Neural progenitor cell (in vitro differentiated cells): ENCODE measurements at regions not wholly inside any gene's neighbourhood (a gene's known extent, or its start where the extent isn't known, plus 50 kb on each side); places are given as distances from the start of the nearest gene placed in this dataset.

Source experiments
- DNase-seq: peaks from one replicate; pipeline ENCODE4 v3.0.0-alpha.2; 2016; ENCODE audit warnings: low spot score
- H2AFZ ChIP-seq: fragments of 200-600 bp; sonication (generic); replicated peaks from 2 replicates; pipeline ENCODE4 v1.6.1; 2016; ENCODE audit warnings: antibody characterized with exemption
- H3F3A ChIP-seq: fragments of 200-600 bp; sonication (generic); 2 replicates; pipeline ENCODE4 v1.6.1; 2016; ENCODE audit warnings: antibody characterized with exemption, low read depth
- H3K27ac ChIP-seq: fragments of 200-600 bp; sonication (generic); 2 replicates; pipeline ENCODE4 v1.5.1; 2016; ENCODE audit warnings: mild to moderate bottlenecking
- H3K27me3 ChIP-seq: fragments of 200-600 bp; sonication (generic); 2 replicates; pipeline ENCODE4 v1.6.1; 2016; ENCODE audit warnings: mild to moderate bottlenecking, moderate library complexity
- H3K36me3 ChIP-seq: fragments of 200-600 bp; sonication (generic); 2 replicates; pipeline ENCODE4 v1.5.1; 2016
- H3K4me1 ChIP-seq: fragments of 200-600 bp; sonication (generic); 2 replicates; pipeline ENCODE4 v1.6.1; 2016; ENCODE audit warnings: mixed run types
- H3K4me2 ChIP-seq: fragments of 200-600 bp; sonication (generic); 2 replicates; pipeline ENCODE4 v1.6.1; 2016
- H3K4me3 ChIP-seq: fragments of 200-600 bp; sonication (generic); 2 replicates; pipeline ENCODE4 v1.5.1; 2016
- H3K79me2 ChIP-seq: fragments of 200-600 bp; sonication (generic); 2 replicates; pipeline ENCODE4 v1.6.1; 2016; ENCODE audit warnings: low read depth
- H3K9ac ChIP-seq: fragments of 200-600 bp; sonication (generic); 2 replicates; pipeline ENCODE4 v1.6.1; 2016
- H3K9me3 ChIP-seq: fragments of 200-600 bp; sonication (generic); 2 replicates; pipeline ENCODE4 v1.5.1; 2016; ENCODE audit warnings: low read depth
- H4K20me1 ChIP-seq: fragments of 200-600 bp; sonication (generic); 2 replicates; pipeline ENCODE4 v1.6.1; 2016; ENCODE audit warnings: low read depth
- H3K27ac Mint-ChIP-seq: 3 replicates; pipeline ENCODE4 v1.8.0; 2021; ENCODE audit warnings: mixed read lengths
- H3K27me3 Mint-ChIP-seq: 2 replicates; pipeline ENCODE4 v1.8.0; 2022; ENCODE audit warnings: low read depth, mild to moderate bottlenecking, inconsistent platforms, moderate library complexity, mixed read lengths; ENCODE audit not compliant: insufficient read depth
- H3K36me3 Mint-ChIP-seq: 3 replicates; pipeline ENCODE4 v1.8.0; 2021; ENCODE audit warnings: mixed read lengths
- H3K4me1 Mint-ChIP-seq: 3 replicates; pipeline ENCODE4 v1.8.0; 2021; ENCODE audit warnings: mixed read lengths
- H3K4me3 Mint-ChIP-seq: 3 replicates; pipeline ENCODE4 v1.8.0; 2021; ENCODE audit warnings: mild to moderate bottlenecking, moderate library complexity, mixed read lengths
- H3K9me3 Mint-ChIP-seq: 3 replicates; pipeline ENCODE4 v1.8.0; 2020; ENCODE audit warnings: mixed read lengths
- EZH2 ChIP-seq: fragments of 200-600 bp; sonication (generic); IDR thresholded peaks from 2 replicates; pipeline ENCODE4 v1.6.1; 2017; ENCODE audit warnings: antibody characterized with exemption, mild to moderate bottlenecking, moderate library complexity
- EZH2phosphoT487 ChIP-seq: fragments of 200-600 bp; sonication (generic); IDR thresholded peaks from 2 replicates; pipeline ENCODE4 v1.6.1; 2017; ENCODE audit warnings: antibody characterized with exemption
- TF ChIP-seq, protein P1 (sequence below): fragments of 200-600 bp; sonication (generic); IDR thresholded peaks from 2 replicates; pipeline ENCODE4 v1.5.1; 2017; ENCODE audit warnings: antibody characterized with exemption, mild to moderate bottlenecking

DNA sequence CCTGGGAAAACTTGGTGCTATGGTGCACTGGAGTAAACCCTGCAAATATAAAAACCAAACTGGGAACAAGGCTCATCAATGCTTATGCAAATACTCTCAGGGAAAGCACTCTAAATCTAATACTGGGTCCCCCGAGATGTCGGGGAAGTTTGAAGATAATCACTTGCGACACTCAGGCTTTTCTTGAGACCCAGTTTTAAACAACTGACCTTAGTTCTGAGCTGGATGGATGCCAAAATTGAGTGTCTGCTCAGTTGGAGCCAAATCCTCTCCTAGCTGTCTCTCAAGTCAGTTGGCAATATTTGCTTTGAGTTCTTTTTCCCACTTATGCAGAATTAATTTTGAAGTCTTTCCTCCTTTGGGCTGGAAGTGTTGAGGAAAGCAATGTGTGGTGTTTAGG, 75.5 kb upstream of the CD2AP start:
- Mint-ChIP-seq H3K9me3 (no peaks in the 10 kb centered on the region), H3K27ac (no peak overlapping the region)
- H3K4me1 ChIP-seq: peaks cover 8% of the 10 kb centered on the region

DNA sequence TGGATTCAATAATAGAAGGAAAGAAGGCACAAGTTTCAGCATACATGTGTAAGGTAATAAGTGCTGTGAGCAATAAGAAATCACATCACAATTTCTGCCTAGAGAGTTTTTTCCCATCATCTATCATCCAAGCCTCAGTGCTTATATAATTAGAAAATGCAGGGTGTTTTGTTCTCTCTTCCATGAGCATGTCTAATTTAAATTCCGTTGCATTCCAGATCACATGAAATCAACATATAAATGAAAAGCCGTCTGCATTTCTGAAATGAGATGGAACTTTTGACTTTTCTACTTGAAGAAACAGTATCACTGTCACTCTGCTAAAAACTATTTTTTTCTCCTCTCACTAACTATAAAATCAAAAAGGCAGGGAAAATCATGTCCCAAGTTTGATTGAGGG, 74.5 kb upstream of the CD2AP start:
- H3F3A ChIP-seq: no peaks in the 10 kb centered on the region
- H3K9ac ChIP-seq: no peak overlapping the region
- H2AFZ ChIP-seq: no peak overlapping the region
- H3K4me3 ChIP-seq: no peak overlapping the region
- no peak overlapping the region for H3K4me3 Mint-ChIP-seq
- TF ChIP-seq EZH2phosphoT487: no peak
- TF ChIP-seq, protein P1, sequence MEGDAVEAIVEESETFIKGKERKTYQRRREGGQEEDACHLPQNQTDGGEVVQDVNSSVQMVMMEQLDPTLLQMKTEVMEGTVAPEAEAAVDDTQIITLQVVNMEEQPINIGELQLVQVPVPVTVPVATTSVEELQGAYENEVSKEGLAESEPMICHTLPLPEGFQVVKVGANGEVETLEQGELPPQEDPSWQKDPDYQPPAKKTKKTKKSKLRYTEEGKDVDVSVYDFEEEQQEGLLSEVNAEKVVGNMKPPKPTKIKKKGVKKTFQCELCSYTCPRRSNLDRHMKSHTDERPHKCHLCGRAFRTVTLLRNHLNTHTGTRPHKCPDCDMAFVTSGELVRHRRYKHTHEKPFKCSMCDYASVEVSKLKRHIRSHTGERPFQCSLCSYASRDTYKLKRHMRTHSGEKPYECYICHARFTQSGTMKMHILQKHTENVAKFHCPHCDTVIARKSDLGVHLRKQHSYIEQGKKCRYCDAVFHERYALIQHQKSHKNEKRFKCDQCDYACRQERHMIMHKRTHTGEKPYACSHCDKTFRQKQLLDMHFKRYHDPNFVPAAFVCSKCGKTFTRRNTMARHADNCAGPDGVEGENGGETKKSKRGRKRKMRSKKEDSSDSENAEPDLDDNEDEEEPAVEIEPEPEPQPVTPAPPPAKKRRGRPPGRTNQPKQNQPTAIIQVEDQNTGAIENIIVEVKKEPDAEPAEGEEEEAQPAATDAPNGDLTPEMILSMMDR: no peak
- no peak for TF ChIP-seq EZH2
- no peaks in the 10 kb centered on the region for H3K9me3 Mint-ChIP-seq
- no peaks in the 10 kb centered on the region for H3K27me3 ChIP-seq
- peaks cover 2% of the 10 kb centered on the region for H3K4me1 Mint-ChIP-seq
- no peaks in the 10 kb centered on the region for H3K36me3 Mint-ChIP-seq
- no peak for DNase-seq
- no peak overlapping the region for H3K27ac ChIP-seq
- H3K4me1 ChIP-seq: peaks cover 8% of the 10 kb centered on the region
- no peaks in the 10 kb centered on the region for H3K27me3 Mint-ChIP-seq
- H3K9me3 ChIP-seq: no peaks in the 10 kb centered on the region
- no peaks in the 10 kb centered on the region for H3K79me2 ChIP-seq
- no peaks in the 10 kb centered on the region for H3K36me3 ChIP-seq
- no peak overlapping the region for H3K27ac Mint-ChIP-seq
- no peak overlapping the region for H3K4me2 ChIP-seq
- no peaks in the 10 kb centered on the region for H4K20me1 ChIP-seq

More for the DNA sequence above, 75.5 kb upstream of the CD2AP start:
- Histone ChIP-seq H2AFZ (no peak overlapping the region), H3F3A (no peaks in the 10 kb centered on the region), H3K27me3 (no peaks in the 10 kb centered on the region), H3K36me3 (no peaks in the 10 kb centered on the region), H3K9me3 (no peaks in the 10 kb centered on the region), H4K20me1 (no peaks in the 10 kb centered on the region), H3K9ac (no peak overlapping the region), H3K4me2 (no peak overlapping the region), H3K4me3 (no peak overlapping the region), H3K27ac (no peak overlapping the region), H3K79me2 (no peaks in the 10 kb centered on the region)
- Mint-ChIP-seq H3K36me3 (no peaks in the 10 kb centered on the region), H3K27me3 (no peaks in the 10 kb centered on the region), H3K4me1 (peaks cover 2% of the 10 kb centered on the region), H3K4me3 (no peak overlapping the region)
- no peak for DNase-seq
- TF ChIP-seq EZH2phosphoT487: no peak
- TF ChIP-seq EZH2: no peak
- TF ChIP-seq, protein P1: no peak

DNA sequence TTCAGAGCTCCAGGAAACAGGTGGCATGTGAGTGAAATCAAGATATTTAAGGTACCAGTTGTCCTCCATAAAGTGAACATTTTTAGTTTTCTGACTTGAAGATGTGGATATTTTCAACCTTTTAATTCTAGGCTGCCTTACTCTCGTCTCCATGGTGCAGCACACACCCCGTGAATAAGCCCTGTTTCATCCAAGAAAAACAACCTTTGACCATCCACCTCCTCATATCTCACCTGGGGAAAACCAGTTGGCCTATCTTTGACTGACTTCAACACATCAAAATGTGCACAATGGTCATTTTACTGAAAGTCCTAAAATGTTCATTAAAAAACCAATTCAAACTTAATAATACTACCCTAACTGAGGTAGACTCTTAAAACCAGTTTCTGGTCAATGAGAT, 73.8 kb upstream of the CD2AP start:
- Histone ChIP-seq H3K4me3 (no peak overlapping the region), H3K4me1 (peaks cover 8% of the 10 kb centered on the region), H3K9me3 (no peaks in the 10 kb centered on the region), H3K9ac (no peak overlapping the region), H3K27me3 (no peaks in the 10 kb centered on the region), H3K36me3 (no peaks in the 10 kb centered on the region), H3K79me2 (no peaks in the 10 kb centered on the region), H3K4me2 (no peak overlapping the region), H3K27ac (no peak overlapping the region), H3F3A (no peaks in the 10 kb centered on the region), H4K20me1 (no peaks in the 10 kb centered on the region), H2AFZ (no peak overlapping the region)
- H3K27me3 Mint-ChIP-seq: no peaks in the 10 kb centered on the region
- no peaks in the 10 kb centered on the region for H3K9me3 Mint-ChIP-seq
- peaks cover 2% of the 10 kb centered on the region for H3K4me1 Mint-ChIP-seq
- no peak overlapping the region for H3K4me3 Mint-ChIP-seq
- no peak for DNase-seq
- H3K27ac Mint-ChIP-seq: no peak overlapping the region
- TF ChIP-seq, protein P1: no peak
- TF ChIP-seq EZH2 (no peak), EZH2phosphoT487 (no peak)
- H3K36me3 Mint-ChIP-seq: no peaks in the 10 kb centered on the region

DNA sequence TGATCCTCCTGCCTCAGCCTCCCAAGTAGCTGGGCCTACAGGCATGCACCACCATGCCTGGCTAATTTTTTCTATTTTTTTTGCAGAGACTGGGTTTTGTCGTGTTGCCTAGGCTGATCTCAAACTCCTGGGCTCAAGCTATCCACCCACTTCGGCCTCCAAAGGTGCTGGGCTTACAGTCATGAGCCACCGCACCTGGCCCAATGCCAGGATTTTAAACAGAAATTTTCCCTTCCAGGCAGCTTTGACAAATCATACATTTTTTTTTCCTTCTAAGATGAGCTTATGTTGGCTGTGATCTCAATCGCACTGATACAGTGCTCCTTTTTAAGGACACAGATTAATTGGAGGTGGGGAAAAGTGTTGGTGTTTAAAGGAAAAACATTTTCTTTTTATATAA, 73.2 kb upstream of the CD2AP start:
- Histone ChIP-seq H2AFZ (no peak overlapping the region), H3K4me2 (no peak overlapping the region), H3K9ac (no peak overlapping the region), H3K36me3 (no peaks in the 10 kb centered on the region), H3F3A (no peaks in the 10 kb centered on the region), H4K20me1 (no peaks in the 10 kb centered on the region), H3K79me2 (no peaks in the 10 kb centered on the region), H3K9me3 (no peaks in the 10 kb centered on the region), H3K27me3 (no peaks in the 10 kb centered on the region), H3K27ac (no peak overlapping the region), H3K4me3 (no peak overlapping the region), H3K4me1 (peaks cover 8% of the 10 kb centered on the region)
- Mint-ChIP-seq H3K4me1 (peaks cover 2% of the 10 kb centered on the region), H3K27me3 (no peaks in the 10 kb centered on the region), H3K27ac (no peak overlapping the region), H3K36me3 (no peaks in the 10 kb centered on the region), H3K9me3 (no peaks in the 10 kb centered on the region), H3K4me3 (no peak overlapping the region)
- no peak for DNase-seq
- TF ChIP-seq EZH2 (no peak), EZH2phosphoT487 (no peak)
- TF ChIP-seq, protein P1: no peak
